C4-2B (cell line): ENCODE measurements at regions not wholly inside any gene's neighbourhood (a gene's known extent, or its start where the extent isn't known, plus 50 kb on each side); places are given as distances from the start of the nearest gene placed in this dataset.

Experiments
- H3K27ac ChIP-seq: fragments of 450-650 bp; 2 replicates; pipeline ENCODE4 v1.5.1; 2017
- ZFX ChIP-seq: fragments of 450-650 bp; IDR thresholded peaks from 2 replicates; pipeline ENCODE4 v1.6.1; 2017
- TF ChIP-seq, protein P1 (sequence below): fragments of 450-650 bp; conservative IDR thresholded peaks from 2 replicates; pipeline ENCODE4 v1.5.1; 2017; ENCODE audit warnings: mild to moderate bottlenecking

DNA sequence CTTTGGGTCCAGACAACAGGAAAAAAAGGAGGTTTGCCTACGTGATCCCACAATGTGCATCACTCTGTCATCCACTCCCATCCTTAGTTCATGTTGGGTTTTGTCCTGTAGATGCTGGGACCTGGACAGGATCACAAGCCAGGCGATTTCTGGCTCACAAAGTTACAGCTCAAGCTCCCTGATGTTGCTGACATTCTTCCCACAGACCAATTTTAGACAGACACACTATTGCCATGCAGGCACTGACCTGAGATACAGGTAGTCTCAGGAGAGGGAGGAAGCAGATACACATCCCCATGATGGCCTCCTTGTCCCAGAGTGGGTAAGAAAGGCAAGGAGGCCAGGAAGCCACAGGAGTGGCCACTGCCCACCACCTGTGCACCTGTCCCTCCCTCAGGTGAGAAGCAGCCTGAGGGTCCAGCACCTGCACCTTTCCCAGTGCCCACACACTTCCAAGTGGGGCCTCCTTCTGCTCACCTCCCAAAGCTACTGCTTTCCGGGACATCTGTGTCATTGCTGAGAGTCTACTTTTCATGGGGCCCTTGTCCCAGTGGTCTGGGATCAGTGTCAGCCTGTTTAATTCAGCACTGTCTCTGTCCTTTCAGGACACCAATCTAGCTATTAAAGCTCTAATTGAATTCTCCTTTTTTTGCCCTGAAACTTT, 52.0 kb upstream of the TOP3B start:
- H3K27ac ChIP-seq: no peak overlapping the region

GRCh38 chr22:22033803-22034468, 51.3 kb upstream of the TOP3B start:
- H3K27ac ChIP-seq: no peak overlapping the region
- TF ChIP-seq, protein P1, sequence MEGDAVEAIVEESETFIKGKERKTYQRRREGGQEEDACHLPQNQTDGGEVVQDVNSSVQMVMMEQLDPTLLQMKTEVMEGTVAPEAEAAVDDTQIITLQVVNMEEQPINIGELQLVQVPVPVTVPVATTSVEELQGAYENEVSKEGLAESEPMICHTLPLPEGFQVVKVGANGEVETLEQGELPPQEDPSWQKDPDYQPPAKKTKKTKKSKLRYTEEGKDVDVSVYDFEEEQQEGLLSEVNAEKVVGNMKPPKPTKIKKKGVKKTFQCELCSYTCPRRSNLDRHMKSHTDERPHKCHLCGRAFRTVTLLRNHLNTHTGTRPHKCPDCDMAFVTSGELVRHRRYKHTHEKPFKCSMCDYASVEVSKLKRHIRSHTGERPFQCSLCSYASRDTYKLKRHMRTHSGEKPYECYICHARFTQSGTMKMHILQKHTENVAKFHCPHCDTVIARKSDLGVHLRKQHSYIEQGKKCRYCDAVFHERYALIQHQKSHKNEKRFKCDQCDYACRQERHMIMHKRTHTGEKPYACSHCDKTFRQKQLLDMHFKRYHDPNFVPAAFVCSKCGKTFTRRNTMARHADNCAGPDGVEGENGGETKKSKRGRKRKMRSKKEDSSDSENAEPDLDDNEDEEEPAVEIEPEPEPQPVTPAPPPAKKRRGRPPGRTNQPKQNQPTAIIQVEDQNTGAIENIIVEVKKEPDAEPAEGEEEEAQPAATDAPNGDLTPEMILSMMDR: no peak
- TF ChIP-seq ZFX: no peak

More for the DNA sequence above, 52.0 kb upstream of the TOP3B start:
- TF ChIP-seq, protein P1: no peak
- TF ChIP-seq ZFX: no peak

DNA sequence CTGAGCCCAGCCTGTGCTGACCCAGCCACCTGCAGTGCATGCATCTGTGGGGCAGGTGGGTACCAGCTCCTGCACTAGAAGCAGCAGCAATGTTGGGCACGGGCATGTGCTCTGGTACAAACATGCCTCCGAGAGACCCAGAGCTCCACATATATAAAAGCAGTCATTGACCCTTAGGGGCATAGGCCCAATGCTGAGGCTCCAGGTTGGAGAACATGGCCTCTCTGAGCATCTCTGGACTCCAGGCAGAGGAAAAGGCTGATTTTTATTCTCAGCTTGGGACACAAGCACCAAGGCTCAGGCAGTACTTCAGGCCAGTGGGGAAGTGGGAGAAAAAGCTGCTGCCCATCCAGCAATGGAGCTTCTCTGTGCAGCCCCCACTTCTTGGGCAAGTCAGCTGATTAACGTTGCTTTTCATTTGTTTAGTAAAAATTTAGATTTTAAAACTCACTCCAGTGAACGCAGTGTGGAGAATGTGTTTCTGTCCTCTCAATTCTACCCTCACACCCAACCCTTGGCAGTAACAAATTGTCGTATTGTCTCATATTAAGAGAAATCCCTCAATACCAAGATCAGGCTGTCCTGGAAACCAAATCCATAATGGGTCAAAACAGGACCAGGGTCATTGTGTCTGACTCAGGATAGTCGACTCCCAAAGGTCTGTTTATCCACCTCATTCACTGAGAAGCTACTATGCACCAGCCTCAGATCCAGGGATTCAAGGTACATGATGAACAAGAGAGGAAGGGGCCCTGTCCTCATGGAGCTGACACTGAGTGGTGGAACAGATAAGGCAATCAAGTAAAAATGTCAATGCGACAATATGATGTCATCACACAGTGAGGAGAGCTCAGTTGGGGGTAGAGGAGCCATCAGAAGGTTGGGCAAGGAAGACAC, 50.6 kb upstream of the TOP3B start:
- TF ChIP-seq, protein P1: no peak
- TF ChIP-seq ZFX: no peak
- H3K27ac ChIP-seq: no peak overlapping the region

DNA sequence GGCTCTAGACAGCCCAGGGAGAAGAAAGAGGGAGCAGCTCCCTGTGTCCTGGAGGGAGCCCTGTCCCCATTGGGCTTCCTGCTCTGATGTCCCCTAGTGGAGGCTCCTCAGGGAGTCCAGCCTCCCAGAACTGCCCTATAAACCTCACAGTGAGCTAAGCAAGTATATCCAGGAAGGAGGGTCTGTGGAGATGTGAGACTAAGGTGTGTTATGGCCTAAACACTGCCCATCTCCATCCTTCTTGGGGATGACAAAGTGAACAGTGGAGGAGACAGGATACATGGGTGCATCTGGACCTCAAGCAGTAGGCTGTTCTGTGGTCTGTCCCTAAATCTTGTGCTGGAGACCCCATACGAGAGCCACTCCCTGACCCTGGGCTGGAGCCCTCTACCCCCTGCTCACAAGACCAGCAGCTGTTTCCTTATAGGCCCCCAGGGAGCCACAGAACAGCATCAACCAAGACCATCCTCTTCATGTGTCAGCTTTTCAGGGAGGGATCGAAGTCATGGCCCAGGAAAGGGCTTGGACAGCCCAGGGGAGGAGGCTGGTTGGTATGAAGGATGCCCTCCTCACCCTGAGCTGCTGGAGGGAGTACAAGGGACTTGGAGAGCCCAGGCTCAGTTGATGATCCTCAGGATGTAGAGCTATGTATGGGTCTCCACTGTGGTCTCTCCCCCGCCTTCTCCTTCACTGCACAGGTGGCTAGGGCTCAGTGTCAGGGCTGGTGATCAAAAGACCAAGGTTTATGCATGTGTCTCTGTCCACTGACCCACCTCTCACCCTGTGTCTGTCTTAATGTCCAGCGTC, 49.7 kb upstream of the TOP3B start:
- no peak for TF ChIP-seq ZFX
- TF ChIP-seq, protein P1: no peak
- H3K27ac ChIP-seq: no peak overlapping the region
